A673 (cell line): ENCODE measurements at regions not wholly inside any gene's neighbourhood (a gene's known extent, or its start where the extent isn't known, plus 50 kb on each side); places are given as distances from the start of the nearest gene placed in this dataset.

Source experiments
- BruUV-seq: library from RNA; stranded (reverse); fragments of 400-500 nt; replicated peaks from 2 replicates; lab custom pipeline; 2021; lab: Mats Ljungman, UMichigan
- CTCF ChIA-PET: fragments of 300-600 bp; sonication (Branson Sonifier 250); formaldehyde crosslinking; loops from one replicate; lab custom pipeline; 2022; ENCODE audit warnings: antibody characterized with exemption; lab: Charles Lee
- POLR2A ChIA-PET: fragments of 300-600 bp; sonication (Branson Sonifier 250); formaldehyde crosslinking; loops from one replicate; lab custom pipeline; 2022; ENCODE audit warnings: antibody characterized with exemption; ENCODE audit not compliant: low non-redundant PET; lab: Charles Lee
- DNase-seq: peaks from one replicate; pipeline ENCODE4 v3.0.0-alpha.2; 2015; ENCODE audit warnings: low spot score
- H3K27ac ChIP-seq: fragments of 200-600 bp; sonication (generic); 2 replicates; pipeline ENCODE4 v1.5.1; 2016; ENCODE audit warnings: mixed run types, low read depth, mild to moderate bottlenecking, mixed read lengths, antibody characterized with exemption, low read length; ENCODE audit not compliant: poor library complexity, severe bottlenecking
- H3K27me3 ChIP-seq: fragments of 200-600 bp; sonication (generic); replicated peaks from 2 replicates; pipeline ENCODE4 v1.6.1; 2017; ENCODE audit warnings: mixed run types, low read depth, mild to moderate bottlenecking, mixed read lengths, antibody characterized with exemption, low read length; ENCODE audit not compliant: insufficient read depth, poor library complexity
- H3K36me3 ChIP-seq: fragments of 200-600 bp; sonication (generic); 2 replicates; pipeline ENCODE4 v1.6.1; 2016; ENCODE audit warnings: mixed run types, mild to moderate bottlenecking, mixed read lengths, antibody characterized with exemption, low read length; ENCODE audit not compliant: insufficient read depth, poor library complexity, severe bottlenecking
- H3K4me1 ChIP-seq: fragments of 200-600 bp; sonication (generic); 2 replicates; pipeline ENCODE4 v1.6.1; 2017; ENCODE audit warnings: mixed run types, mild to moderate bottlenecking, mixed read lengths, antibody characterized with exemption, low read length; ENCODE audit not compliant: insufficient read depth, poor library complexity, severe bottlenecking
- H3K4me3 ChIP-seq: fragments of 200-600 bp; sonication (generic); 2 replicates; pipeline ENCODE4 v1.5.1; 2016; ENCODE audit warnings: low read depth, mixed run types, mild to moderate bottlenecking, mixed read lengths, low read length; ENCODE audit not compliant: poor library complexity, severe bottlenecking
- H3K9me3 ChIP-seq: fragments of 200-600 bp; sonication (generic); 2 replicates; pipeline ENCODE4 v1.6.1; 2016; ENCODE audit warnings: mixed run types, low read depth, mild to moderate bottlenecking, mixed read lengths, antibody characterized with exemption, low read length; ENCODE audit not compliant: poor library complexity, severe bottlenecking
- CTCF ChIP-seq: fragments of 300-800, 200-600 bp; sonication (generic); conservative IDR thresholded peaks from 2 replicates; pipeline ENCODE4 v1.5.1; 2017; ENCODE audit warnings: low read depth, mild to moderate bottlenecking, antibody characterized with exemption, low read length, moderate library complexity, mixed read lengths
- EZH2 ChIP-seq: fragments of 200-600 bp; sonication (generic); IDR thresholded peaks from 2 replicates; pipeline ENCODE4 v1.6.1; 2017; ENCODE audit warnings: borderline replicate concordance, low read depth, mild to moderate bottlenecking, mixed read lengths, antibody characterized with exemption, low read length; ENCODE audit not compliant: poor library complexity, severe bottlenecking
- intact Hi-C: fragments of 100-400 bp; cut with micrococcal nuclease; formaldehyde crosslinking; loops from one replicate; pipeline ENCODE4 v1.10.0; 2022; ENCODE audit not compliant: unreplicated experiment

- Histone ChIP-seq H3K36me3 (no peaks in the 10 kb centered on the region), H3K9me3 (no peaks in the 10 kb centered on the region), H3K27ac (no peak overlapping the region), H3K27me3 (peaks cover 1% of the 10 kb centered on the region), H3K4me3 (no peak overlapping the region), H3K4me1 (no peaks in the 10 kb centered on the region)
- ChIA-PET POLR2A (no interaction called here), CTCF (no interaction called here)
- no TSS peak for BruUV-seq
- TF ChIP-seq CTCF (no peak), EZH2 (no peak)
- intact Hi-C loops: no loop called here
- DNase-seq: peak; percentile 89
Observed at GRCh38 chr2:196586511-196586991, 53.0 kb upstream of the CCDC150 start.

DNA sequence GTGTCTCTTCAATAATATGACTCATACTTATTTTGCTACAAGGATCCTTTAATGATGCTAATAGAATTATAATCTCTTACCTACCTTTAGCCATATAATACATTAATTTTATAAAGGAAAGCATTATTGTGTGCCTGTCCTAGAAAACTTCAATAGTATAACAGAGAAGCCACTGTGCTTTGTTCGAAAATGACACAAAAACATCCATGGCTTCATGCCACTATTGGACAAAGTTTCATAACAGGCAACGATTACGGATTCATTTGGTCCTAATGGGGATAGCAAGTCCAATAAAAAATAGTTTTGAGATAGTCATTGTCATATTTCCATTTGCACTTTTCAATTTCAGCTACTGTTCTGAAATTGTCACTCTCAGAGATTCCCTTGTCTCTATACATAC is 52.5 kb upstream of the CCDC150 start:
- Histone ChIP-seq H3K27me3 (peaks cover 4% of the 10 kb centered on the region), H3K27ac (no peak overlapping the region), H3K4me1 (no peaks in the 10 kb centered on the region), H3K9me3 (no peaks in the 10 kb centered on the region), H3K4me3 (no peak overlapping the region), H3K36me3 (no peaks in the 10 kb centered on the region)
- DNase-seq: no peak
- POLR2A ChIA-PET: no interaction called here
- TF ChIP-seq EZH2 (no peak), CTCF (no peak)
- no TSS peak for BruUV-seq
- CTCF ChIA-PET: no interaction called here
- intact Hi-C loops: no loop called here

- BruUV-seq: no TSS peak
- Histone ChIP-seq H3K27me3 (peaks cover 4% of the 10 kb centered on the region), H3K9me3 (no peaks in the 10 kb centered on the region), H3K27ac (no peak overlapping the region), H3K36me3 (no peaks in the 10 kb centered on the region), H3K4me1 (no peaks in the 10 kb centered on the region), H3K4me3 (no peak overlapping the region)
- TF ChIP-seq CTCF (no peak), EZH2 (no peak)
- intact Hi-C loops: no loop called here
- ChIA-PET POLR2A (no interaction called here), CTCF (no interaction called here)
- no peak for DNase-seq
Observed at GRCh38 chr2:196587739-196588138, 51.8 kb upstream of the CCDC150 start.
